ENCODE measurements at regions not wholly inside any gene's neighbourhood (a gene's known extent, or its start where the extent isn't known, plus 50 kb on each side); places are given as distances from the start of the nearest gene placed in this dataset.

DNA sequence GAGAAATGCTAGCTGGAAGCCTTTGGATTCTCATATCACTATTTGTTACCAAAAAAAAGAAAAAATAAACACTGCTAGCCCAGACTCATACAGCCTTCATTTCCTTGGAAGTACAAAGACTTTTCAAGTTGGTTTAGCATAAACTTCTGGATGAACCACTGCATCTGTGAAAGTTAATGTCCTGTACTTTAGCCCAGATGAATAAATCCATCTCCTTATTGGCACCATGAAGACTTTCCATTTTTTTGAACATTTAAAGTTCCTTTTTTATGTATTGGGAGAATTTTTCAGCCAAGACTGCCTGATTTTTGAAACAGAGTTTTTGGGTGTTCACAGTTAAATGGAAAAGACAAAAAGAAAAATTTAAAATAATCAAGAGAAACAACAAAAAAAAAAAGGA is 184.0 kb upstream of the C1orf87 start:
- TF ChIP-seq, protein P1, sequence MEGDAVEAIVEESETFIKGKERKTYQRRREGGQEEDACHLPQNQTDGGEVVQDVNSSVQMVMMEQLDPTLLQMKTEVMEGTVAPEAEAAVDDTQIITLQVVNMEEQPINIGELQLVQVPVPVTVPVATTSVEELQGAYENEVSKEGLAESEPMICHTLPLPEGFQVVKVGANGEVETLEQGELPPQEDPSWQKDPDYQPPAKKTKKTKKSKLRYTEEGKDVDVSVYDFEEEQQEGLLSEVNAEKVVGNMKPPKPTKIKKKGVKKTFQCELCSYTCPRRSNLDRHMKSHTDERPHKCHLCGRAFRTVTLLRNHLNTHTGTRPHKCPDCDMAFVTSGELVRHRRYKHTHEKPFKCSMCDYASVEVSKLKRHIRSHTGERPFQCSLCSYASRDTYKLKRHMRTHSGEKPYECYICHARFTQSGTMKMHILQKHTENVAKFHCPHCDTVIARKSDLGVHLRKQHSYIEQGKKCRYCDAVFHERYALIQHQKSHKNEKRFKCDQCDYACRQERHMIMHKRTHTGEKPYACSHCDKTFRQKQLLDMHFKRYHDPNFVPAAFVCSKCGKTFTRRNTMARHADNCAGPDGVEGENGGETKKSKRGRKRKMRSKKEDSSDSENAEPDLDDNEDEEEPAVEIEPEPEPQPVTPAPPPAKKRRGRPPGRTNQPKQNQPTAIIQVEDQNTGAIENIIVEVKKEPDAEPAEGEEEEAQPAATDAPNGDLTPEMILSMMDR (IDR thresholded peaks at IDR 0.05; ENCODE audit: insufficient read depth, low read length, poor library complexity, severe bottlenecking) = no peak
- no peak for TF ChIP-seq EZH2phosphoT487 (conservative IDR thresholded peaks at IDR 0.05; ENCODE audit: low read length)

Data from SU-DHL-6 (cell line).